A549 (cell line): ENCODE measurements at regions not wholly inside any gene's neighbourhood (a gene's known extent, or its start where the extent isn't known, plus 50 kb on each side); places are given as distances from the start of the nearest gene placed in this dataset.

Experiments
- ATAC-seq, 2 experiments: fragments of 200-7000 bp in 1 of 2; fragments of >200 bp in 1 of 2; cut with Nextera tagmentation in 1 of 2; cut with Tn5 transposase in 1 of 2; 3 replicates each; pipeline versions ENCODE4 v1.8.0 to v1.9.1; 2018 to 2020; ENCODE audit warnings: mild to moderate bottlenecking in 1 of 2, moderate library complexity in 1 of 2
- CTCF ChIA-PET: fragments of 300-600 bp; sonication (Branson Sonifier 250); formaldehyde crosslinking; extraction: SDS; loops from one replicate; lab custom pipeline; 2021; ENCODE audit warnings: antibody characterized with exemption, inconsistent platforms; lab: Yijun Ruan, JAX
- POLR2A ChIA-PET: fragments of 350-600 bp; formaldehyde crosslinking; extraction: SDS; loops from one replicate; lab custom pipeline; 2021; ENCODE audit warnings: antibody characterized with exemption, inconsistent platforms; lab: Yijun Ruan, JAX
- DNase-seq, 2 experiments: peaks; one replicate each; pipeline versions ENCODE4 v3.0.0 to v3.0.0-alpha.2; 2011 to 2016; ENCODE audit warnings: low read depth in 1 of 2, low spot score in 1 of 2
- FAIRE-seq: peaks from 2 replicates; lab custom pipeline; 2011; peaks lifted over from hg19 to GRCh38; lab: Jason Lieb, UNC
- H3K27ac ChIP-seq, 2 experiments: fragments of >200 bp; sonication (Bioruptor Twin); formaldehyde crosslinking; 3 replicates each; pipeline ENCODE4 v1.5.1; 2016 to 2017
- H3K4me1 ChIP-seq: fragments of >200 bp; sonication (Bioruptor Twin); formaldehyde crosslinking; 3 replicates; pipeline ENCODE4 v1.6.1; 2016
- H3K4me2 ChIP-seq: fragments of >200 bp; sonication (Bioruptor Twin); formaldehyde crosslinking; 3 replicates; pipeline ENCODE4 v1.6.1; 2016
- H3K4me3 ChIP-seq: fragments of >200 bp; sonication (Bioruptor Twin); formaldehyde crosslinking; 3 replicates; pipeline ENCODE4 v1.5.1; 2016
- H3K9me3 ChIP-seq: fragments of >200 bp; sonication (Bioruptor Twin); formaldehyde crosslinking; 3 replicates; pipeline ENCODE4 v1.6.1; 2016
- CEBPB ChIP-seq, 2 experiments: fragments of >200 bp in 1 of 2; sonication (Bioruptor Twin) in 1 of 2; formaldehyde crosslinking in 1 of 2; IDR thresholded peaks; 2 replicates each; pipeline ENCODE4 v1.6.1; 2012 to 2016
- CHD2 ChIP-seq: fragments of 150-350 bp; IDR thresholded peaks from 2 replicates; pipeline ENCODE4 v1.6.1; 2014; ENCODE audit warnings: low read length; ENCODE audit not compliant: partially characterized antibody
- CHD4 ChIP-seq: fragments of 200-600 bp; sonication (generic); IDR thresholded peaks from 2 replicates; pipeline ENCODE4 v1.6.1; 2016; ENCODE audit warnings: antibody characterized with exemption, mild to moderate bottlenecking, borderline replicate concordance
- E2F6 ChIP-seq: IDR thresholded peaks from 2 replicates; pipeline ENCODE4 v1.6.1; 2012; ENCODE audit warnings: low read depth, borderline replicate concordance
- EP300 ChIP-seq, 2 experiments: fragments of >200 bp; sonication (Bioruptor Twin); formaldehyde crosslinking; IDR thresholded peaks; 2 replicates in 1 of 2; 3 replicates in 1 of 2; pipeline ENCODE4 v1.6.1; 2016 to 2017
- FOSB ChIP-seq: fragments of 250-450 bp; sonication (Bioruptor Pico); IDR thresholded peaks from 2 replicates; pipeline ENCODE4 v1.5.0; 2020; ENCODE audit warnings: mild to moderate bottlenecking, moderate library complexity
- FOSL2 ChIP-seq, 2 experiments: fragments of 450-650 bp in 1 of 2; fragments of >200 bp in 1 of 2; sonication (Bioruptor Twin) in 1 of 2; formaldehyde crosslinking; IDR thresholded peaks; 2 replicates each; pipeline versions ENCODE4 v1.5.0 to v1.6.1; 2016 to 2020; ENCODE audit warnings: mild to moderate bottlenecking in 1 of 2, moderate library complexity in 1 of 2
- GATA3 ChIP-seq: IDR thresholded peaks from 2 replicates; pipeline ENCODE4 v1.6.1; 2012; ENCODE audit warnings: borderline replicate concordance
- HDAC2 ChIP-seq: fragments of 200-600 bp; sonication (generic); IDR thresholded peaks from 2 replicates; pipeline ENCODE4 v1.6.1; 2016
- HOXB5 ChIP-seq: fragments of 250-450 bp; sonication (Bioruptor Pico); IDR thresholded peaks from 2 replicates; pipeline ENCODE4 v1.5.0; 2020; ENCODE audit warnings: mild to moderate bottlenecking, moderate library complexity
- MAFK ChIP-seq: fragments of 450-650 bp; IDR thresholded peaks from 2 replicates; pipeline ENCODE4 v1.6.1; 2014; ENCODE audit not compliant: partially characterized antibody
- RFX5 ChIP-seq: fragments of 450-650 bp; IDR thresholded peaks from 2 replicates; pipeline ENCODE4 v1.7.1; 2014; ENCODE audit warnings: antibody characterized with exemption, mild to moderate bottlenecking, moderate library complexity
- RNF2 ChIP-seq: fragments of 200-600 bp; sonication (generic); IDR thresholded peaks from 2 replicates; pipeline ENCODE4 v1.6.1; 2016; ENCODE audit warnings: low read depth, mild to moderate bottlenecking, antibody characterized with exemption, moderate library complexity, borderline replicate concordance
- SREBF2 ChIP-seq: fragments of 450-650 bp; IDR thresholded peaks from 2 replicates; pipeline ENCODE4 v1.6.1; 2014; ENCODE audit warnings: mild to moderate bottlenecking, moderate library complexity
- ZC3H11A ChIP-seq: fragments of 450-650 bp; IDR thresholded peaks from 2 replicates; pipeline ENCODE4 v1.6.1; 2014; ENCODE audit warnings: antibody characterized with exemption, mild to moderate bottlenecking
- WGBS: methylation state at CpG from one replicate; pipeline ENCODE4 v1.1.6; 2017; ENCODE audit errors: missing lambda C conversion rate; 5-methylcytosine and 5-hydroxymethylcytosine counted together

GRCh38 chr2:71783815-71784214 is 330.5 kb downstream of the DYSF start (continued):
- TF ChIP-seq CHD4 (no peak), HOXB5 (CRISPR knock-in tag) (no peak), E2F6 (no peak)

GRCh38 chr2:71783215-71783614 is 329.9 kb downstream of the DYSF start:
- TF ChIP-seq CEBPB (IDR thresholded peaks at IDR 0.05) = peak in 1 of 2 experiments; percentile 54; a peak in 1 of 4 replicates
- TF ChIP-seq GATA3 = peak; percentile 65; the same call in 1 of the 2 replicates
- TF ChIP-seq FOSL2 (IDR thresholded peaks at IDR 0.05) = no peak
- 0 out of 2 replicates have a peak, but pooled peaks have one; percentile 23 for TF ChIP-seq FOSL2 (CRISPR knock-in tag; IDR thresholded peaks at IDR 0.05)
- no peak for TF ChIP-seq HDAC2
- peak; percentile 84 for FAIRE-seq
- Histone ChIP-seq H3K4me2 (peak overlapping the region; percentile 40), H3K27ac (peak overlapping the region; percentile 68 to 83), H3K4me1 (peaks cover 48% of the 10 kb centered on the region), H3K9me3 (no peaks in the 10 kb centered on the region), H3K4me3 (no peak overlapping the region)
- ChIA-PET POLR2A (no interaction called here), CTCF (interaction anchor here (0.5 to 17.4 kb wide), 4 partner anchors 17 to 522 kb away, joined by 3 to 222 read pairs (median 16); no protein-coding TSS in a partner anchor)
- peak in 1 of 2 experiments; percentile 41; a peak in 3 of 6 replicates for ATAC-seq
- DNase-seq = peak; percentile 38 to 46

GRCh38 chr2:71782323-71782722 is 329.0 kb downstream of the DYSF start:
- Histone ChIP-seq H3K9me3 (no peaks in the 10 kb centered on the region), H3K4me1 (peaks cover 48% of the 10 kb centered on the region), H3K27ac (peak overlapping the region; percentile 62 to 83), H3K4me3 (no peak overlapping the region), H3K4me2 (peak overlapping the region; percentile 40; the same call in 1 of the 3 replicates)
- DNase-seq = no peak
- ChIA-PET POLR2A (no interaction called here), CTCF (interaction anchor here (1.0 to 17.4 kb wide), 3 partner anchors 10 to 236 kb away, joined by 3 to 222 read pairs (median 30); no protein-coding TSS in a partner anchor)
- TF ChIP-seq EP300 (IDR thresholded peaks at IDR 0.05) (no peak), MAFK (no peak), ZC3H11A (no peak), FOSL2 (IDR thresholded peaks at IDR 0.05) (no peak), FOSL2 (CRISPR knock-in tag; IDR thresholded peaks at IDR 0.05) (no peak), CHD2 (no peak), SREBF2 (no peak)
- no peak for ATAC-seq
- no peak for FAIRE-seq
- 48% methylated on average over 3 of the region's 3 CpGs for WGBS

- FAIRE-seq (no peak), ATAC-seq (no peak), DNase-seq (no peak)
- Histone ChIP-seq H3K4me2 (no peak overlapping the region), H3K4me1 (peaks cover 48% of the 10 kb centered on the region), H3K4me3 (no peak overlapping the region), H3K9me3 (no peaks in the 10 kb centered on the region), H3K27ac (peak overlapping the region; percentile 62 to 83; a peak in 2 of 6 replicates)
- CTCF ChIA-PET = interaction anchor here (1.0 to 17.4 kb wide), 5 partner anchors 9 to 369 kb away, joined by 3 to 222 read pairs (median 30); no protein-coding TSS in a partner anchor
- WGBS = 79% methylated on average over 5 of the region's 5 CpGs
- POLR2A ChIA-PET = no interaction called here
- no peak for TF ChIP-seq RNF2
These were observed 328.4 kb downstream of the DYSF start for GRCh38 chr2:71781695-71782228.

GRCh38 chr2:71780162-71780561 is 326.8 kb downstream of the DYSF start:
- no peak for ATAC-seq
- no peak for FAIRE-seq
- POLR2A ChIA-PET = no interaction called here
- Histone ChIP-seq H3K4me2 (no peak overlapping the region), H3K9me3 (no peaks in the 10 kb centered on the region), H3K4me1 (peaks cover 38% of the 10 kb centered on the region), H3K27ac (peak overlapping the region; percentile 52 to 66; a peak in 2 of 6 replicates), H3K4me3 (no peak overlapping the region)
- CTCF ChIA-PET = interaction anchor here (1.0 to 17.4 kb wide), 6 partner anchors 11 to 370 kb away, joined by 3 to 222 read pairs (median 20); no protein-coding TSS in a partner anchor
- no peak for DNase-seq
- 78% methylated on average over 7 of the region's 7 CpGs for WGBS
- TF ChIP-seq RFX5 = no peak
- TF ChIP-seq FOSB (CRISPR knock-in tag) = no peak
- no peak for TF ChIP-seq MAFK
